WTC11 (cell line): ENCODE measurements at regions not wholly inside any gene's neighbourhood (a gene's known extent, or its start where the extent isn't known, plus 50 kb on each side); places are given as distances from the start of the nearest gene placed in this dataset.

Experiments
- ETV6 ChIP-seq: sonication (generic); formaldehyde crosslinking; IDR thresholded peaks from 2 replicates; pipeline ENCODE4 v1.8.1; 2022; ENCODE audit warnings: mild to moderate bottlenecking, missing genetic modification reagents
- SP1 ChIP-seq: sonication (generic); formaldehyde crosslinking; conservative IDR thresholded peaks from 2 replicates; pipeline ENCODE4 v1.8.1; 2022; ENCODE audit warnings: missing genetic modification reagents
- TF ChIP-seq, protein P1 (sequence below): fragments of 200-600 bp; IDR thresholded peaks from 2 replicates; pipeline ENCODE4 v1.8.0; 2022; ENCODE audit warnings: antibody characterized with exemption

DNA sequence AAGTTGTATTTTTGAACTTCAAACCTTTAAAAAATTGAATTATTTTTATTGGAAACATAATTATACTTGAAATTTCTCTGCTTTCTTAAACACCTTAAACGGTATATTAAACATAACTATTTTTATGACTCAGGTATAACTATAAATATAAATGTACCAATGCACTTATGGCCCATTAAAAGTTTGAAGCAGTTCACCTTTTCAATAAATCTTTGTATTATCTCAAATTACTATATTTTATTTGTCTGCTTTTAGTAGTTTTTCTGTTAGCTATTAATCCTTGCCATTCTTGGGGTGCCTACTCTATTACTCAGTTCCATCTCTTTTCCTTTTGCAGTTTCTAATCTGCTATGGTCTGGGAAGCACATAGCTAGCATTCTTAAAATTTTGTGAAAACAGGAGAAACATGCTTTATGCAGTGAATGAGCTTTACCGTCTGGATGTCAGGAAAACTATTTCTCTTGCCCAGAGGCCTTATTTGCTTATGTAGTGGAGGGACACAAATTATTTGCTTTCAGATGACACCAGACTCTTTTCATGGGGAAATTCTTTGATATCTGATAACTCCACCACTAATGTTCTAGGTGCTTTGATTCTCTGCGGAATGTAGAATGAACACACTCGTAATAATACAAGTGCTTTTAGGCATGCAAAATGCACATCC, 378.9 kb upstream of the CITED2 start:
- TF ChIP-seq SP1 = no peak
- TF ChIP-seq, protein P1, sequence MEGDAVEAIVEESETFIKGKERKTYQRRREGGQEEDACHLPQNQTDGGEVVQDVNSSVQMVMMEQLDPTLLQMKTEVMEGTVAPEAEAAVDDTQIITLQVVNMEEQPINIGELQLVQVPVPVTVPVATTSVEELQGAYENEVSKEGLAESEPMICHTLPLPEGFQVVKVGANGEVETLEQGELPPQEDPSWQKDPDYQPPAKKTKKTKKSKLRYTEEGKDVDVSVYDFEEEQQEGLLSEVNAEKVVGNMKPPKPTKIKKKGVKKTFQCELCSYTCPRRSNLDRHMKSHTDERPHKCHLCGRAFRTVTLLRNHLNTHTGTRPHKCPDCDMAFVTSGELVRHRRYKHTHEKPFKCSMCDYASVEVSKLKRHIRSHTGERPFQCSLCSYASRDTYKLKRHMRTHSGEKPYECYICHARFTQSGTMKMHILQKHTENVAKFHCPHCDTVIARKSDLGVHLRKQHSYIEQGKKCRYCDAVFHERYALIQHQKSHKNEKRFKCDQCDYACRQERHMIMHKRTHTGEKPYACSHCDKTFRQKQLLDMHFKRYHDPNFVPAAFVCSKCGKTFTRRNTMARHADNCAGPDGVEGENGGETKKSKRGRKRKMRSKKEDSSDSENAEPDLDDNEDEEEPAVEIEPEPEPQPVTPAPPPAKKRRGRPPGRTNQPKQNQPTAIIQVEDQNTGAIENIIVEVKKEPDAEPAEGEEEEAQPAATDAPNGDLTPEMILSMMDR = no peak
- TF ChIP-seq ETV6 (CRISPR knock-in tag) = no peak
